Epidermal melanocyte (primary cell): ENCODE measurements at regions not wholly inside any gene's neighbourhood (a gene's known extent, or its start where the extent isn't known, plus 50 kb on each side); places are given as distances from the start of the nearest gene placed in this dataset.

Experiments used
- DNase-seq: peaks from one replicate; pipeline ENCODE4 v3.0.0; 2011; ENCODE audit warnings: low spot score; ENCODE audit not compliant: insufficient read length

DNA sequence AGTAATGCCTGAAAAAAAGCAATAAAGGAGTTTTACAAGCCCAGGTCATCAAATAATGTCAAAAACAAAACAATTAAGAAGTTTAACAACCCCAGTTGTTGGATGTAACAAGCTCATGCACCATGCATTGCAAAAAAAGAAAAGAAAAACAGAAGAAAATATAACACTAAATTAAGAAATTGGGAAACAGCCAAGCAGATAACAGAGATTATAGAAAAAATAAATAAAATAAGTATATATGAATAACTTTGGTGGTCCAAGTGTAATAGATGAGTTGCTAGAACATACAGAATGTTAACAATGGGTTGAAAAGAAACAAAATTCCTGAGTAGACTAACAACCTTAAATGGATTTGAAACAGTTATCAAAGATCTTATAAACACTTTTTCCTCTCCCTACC is 573.1 kb upstream of the SOX11 start:
- no peak for DNase-seq

GRCh38 chr2:5121121-5121520 is 571.1 kb upstream of the SOX11 start:
- no peak for DNase-seq

GRCh38 chr2:5121642-5122041 is 570.5 kb upstream of the SOX11 start:
- DNase-seq = no peak

GRCh38 chr2:5123582-5124196 is 568.5 kb upstream of the SOX11 start:
- no peak for DNase-seq

DNA sequence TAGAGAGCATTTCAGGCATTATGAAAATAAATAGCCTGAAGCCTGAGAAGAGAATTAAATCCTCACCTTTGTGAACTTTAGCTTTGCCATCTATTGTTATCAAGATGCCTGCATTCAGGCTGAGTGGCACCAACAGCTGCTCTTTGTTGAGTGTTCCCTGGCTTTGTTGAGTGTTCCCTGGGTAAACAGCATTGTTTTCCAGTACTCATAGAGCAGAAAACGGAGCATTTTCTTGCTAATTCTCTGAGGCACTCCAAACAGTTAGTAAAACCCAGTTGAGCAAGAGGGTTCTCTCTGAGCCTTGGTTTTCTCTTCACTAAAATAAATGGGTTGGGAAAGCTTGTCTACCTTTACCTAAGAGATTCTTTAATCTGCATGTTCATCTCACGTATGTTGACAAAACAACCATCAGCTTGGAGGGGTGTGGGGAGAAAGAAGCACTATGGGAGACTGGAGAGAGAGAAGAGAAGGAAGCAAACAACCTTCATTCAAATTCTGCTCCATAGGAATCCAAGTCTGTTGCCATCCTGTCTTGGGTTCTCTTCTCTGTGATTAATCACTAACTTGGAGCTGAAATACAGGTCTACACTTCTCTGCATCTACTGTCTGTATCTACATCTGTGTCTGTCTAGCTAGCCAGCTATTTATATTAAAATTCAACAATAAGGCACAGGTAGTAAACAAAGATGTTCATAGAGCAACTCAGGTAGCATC is 567.0 kb upstream of the SOX11 start:
- DNase-seq = no peak

DNA sequence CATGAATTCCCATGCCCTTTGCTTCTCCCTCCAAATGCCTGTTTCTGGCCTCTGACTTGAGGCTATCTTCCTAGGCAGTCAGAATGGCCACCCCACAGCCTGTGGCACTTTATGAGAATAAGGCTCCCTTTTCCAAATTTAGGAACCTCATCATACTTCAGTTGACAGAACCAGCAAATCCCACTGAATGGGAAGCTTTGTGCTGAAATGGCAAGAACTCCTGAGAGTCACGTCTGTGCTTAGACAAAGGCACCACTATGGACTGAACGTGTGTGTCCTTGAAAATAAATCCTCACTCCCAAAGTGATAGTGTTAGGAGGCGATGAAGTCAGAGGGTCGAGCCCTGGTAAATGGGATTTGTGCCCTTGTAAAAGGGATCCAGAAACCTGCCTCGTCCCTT is 559.9 kb upstream of the SOX11 start:
- DNase-seq = no peak

- DNase-seq = no peak
These were observed 551.8 kb upstream of the SOX11 start for GRCh38 chr2:5140347-5140746.

DNA sequence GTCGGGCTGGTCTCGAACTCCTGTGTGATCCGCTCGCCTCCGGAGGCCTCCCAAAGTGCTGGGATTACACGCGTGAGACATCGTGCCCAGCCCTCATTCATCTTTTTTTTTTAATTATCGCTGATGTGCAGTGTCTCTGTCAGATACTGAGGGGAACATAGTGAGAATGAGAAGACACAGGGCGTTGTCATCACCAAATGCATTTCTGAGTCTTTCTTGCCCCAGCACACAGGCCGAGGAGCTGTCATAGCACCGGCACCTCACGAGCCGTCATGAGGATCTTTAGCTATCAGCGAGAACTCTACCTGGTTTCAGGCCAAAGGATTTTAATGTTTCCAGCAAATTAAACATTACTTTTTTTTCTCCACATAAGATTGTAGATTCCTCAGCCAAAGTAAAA is 548.0 kb upstream of the SOX11 start:
- DNase-seq = no peak

DNA sequence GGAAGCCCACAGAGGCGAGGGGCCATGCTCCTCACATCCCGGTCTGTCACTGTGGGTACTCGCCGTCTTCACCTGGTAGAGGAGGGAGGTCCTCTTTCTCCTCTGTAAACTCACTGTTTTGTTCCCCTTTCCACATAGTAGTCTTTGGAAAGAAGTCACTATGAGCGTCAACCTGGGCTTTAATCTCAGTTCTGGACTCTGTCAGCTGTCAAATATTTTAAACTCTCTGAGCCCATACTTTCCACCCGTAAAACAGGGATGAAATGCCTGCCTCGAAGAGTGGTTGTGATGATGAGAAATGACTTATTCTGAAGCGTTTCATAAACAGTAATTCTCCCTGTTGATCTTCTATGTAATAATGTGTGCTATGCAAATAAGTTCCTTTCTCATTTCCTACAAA is 547.1 kb upstream of the SOX11 start:
- DNase-seq = no peak

DNA sequence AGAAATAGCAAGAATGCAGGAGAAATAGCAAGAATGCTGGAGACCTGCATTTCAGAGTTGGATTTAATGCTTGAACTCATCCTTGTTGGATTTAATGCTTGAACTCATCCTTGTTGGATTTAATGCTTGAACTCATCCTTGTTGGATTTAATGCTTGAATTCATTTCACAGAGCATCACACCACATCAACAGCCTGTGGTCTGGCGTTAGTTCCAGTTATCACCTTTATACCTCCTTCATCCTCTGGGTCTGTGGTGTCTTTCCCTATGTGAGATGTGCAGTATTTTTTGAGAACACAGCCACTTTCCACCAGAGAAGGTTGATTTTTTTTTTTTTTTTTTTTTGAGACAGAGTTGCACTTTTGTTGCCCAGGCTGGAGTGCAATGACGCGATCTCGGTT is 546.4 kb upstream of the SOX11 start:
- no peak for DNase-seq

GRCh38 chr2:5148392-5149085 is 543.6 kb upstream of the SOX11 start:
- no peak for DNase-seq

DNA sequence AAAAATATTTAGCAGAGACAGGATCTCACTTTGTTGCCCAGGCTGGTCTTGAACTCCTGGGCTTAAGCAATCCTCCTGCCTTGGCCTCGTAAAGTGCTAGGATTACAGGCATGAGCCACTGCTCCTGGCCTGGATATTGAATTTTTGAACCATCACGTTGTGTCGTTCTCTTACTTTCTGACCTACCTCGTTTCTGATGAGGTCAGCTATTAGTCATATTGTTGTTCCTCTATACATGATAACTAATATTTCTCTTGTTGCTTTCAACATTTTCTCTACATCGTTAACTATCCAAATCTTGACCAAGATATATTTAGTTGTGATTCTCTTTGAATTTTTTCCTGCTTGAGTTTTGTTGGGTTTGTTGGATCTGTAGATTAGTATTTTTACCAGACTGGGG is 541.3 kb upstream of the SOX11 start:
- no peak for DNase-seq

DNA sequence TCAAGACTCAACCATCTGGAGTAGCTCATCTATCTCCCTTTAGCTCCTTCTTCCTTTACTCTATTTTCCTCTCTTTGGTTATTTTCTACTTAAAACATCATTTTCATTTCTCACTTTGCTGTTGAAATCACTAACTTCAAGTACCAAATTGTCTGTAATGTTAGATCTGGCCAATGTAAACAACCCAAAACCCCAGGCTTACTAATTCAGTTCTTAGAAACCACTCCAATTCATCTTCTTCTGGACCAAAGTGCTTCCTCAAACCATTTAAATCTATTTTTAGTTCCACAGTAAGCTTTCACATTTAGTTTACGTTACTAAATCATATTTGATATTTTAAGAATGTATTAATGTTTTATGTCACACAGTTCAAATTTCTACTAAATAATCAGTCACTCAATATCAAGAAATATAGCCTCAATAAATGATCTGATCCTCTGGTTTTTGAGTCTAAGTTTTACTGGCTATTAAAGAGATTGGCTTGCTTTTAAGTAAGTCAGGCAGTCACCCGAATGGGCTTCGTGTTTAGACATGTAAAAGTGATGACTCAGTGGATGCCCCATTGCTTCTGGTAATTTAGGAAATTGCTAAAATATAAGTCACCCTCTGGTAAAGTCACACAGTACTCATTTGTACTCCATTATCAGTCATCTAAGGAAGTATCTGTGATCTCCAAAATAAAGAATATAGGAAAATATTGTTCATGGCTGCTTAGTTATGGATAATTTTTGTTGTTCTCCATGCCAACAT is 527.2 kb upstream of the SOX11 start:
- no peak for DNase-seq

GRCh38 chr2:5172923-5173322 is 519.3 kb upstream of the SOX11 start:
- no peak for DNase-seq

DNA sequence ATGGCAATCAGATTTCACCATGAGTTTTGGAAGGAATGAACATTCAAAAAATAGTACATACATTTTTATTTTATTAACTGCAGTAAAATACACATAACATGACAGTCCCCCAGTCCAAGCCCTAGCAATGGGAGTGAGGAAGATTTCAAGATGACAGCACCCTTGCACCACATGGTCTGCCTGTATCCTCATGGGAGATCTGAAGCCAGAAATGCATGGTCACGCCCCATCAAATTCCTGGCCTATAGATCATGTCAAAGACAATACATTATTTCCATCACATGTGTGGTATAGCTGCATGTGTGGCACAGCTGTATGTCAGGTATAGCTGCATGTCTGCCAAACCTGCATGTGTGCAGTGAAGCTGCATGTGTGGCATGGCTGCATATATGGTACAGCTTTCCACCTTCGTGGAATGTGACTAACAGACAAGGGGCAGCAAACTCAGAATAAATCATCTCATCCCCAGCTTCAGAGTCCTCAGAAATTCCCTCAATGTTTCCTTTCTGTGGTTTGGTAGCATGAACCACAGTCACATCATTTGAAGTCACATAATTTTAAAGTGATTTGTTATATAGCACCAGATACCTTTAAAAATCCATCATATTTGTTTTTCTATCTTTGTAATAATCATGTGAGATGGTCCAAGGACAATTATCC is 518.2 kb upstream of the SOX11 start:
- DNase-seq = no peak

- no peak for DNase-seq
These were observed 517.0 kb upstream of the SOX11 start for GRCh38 chr2:5175231-5175630.

DNA sequence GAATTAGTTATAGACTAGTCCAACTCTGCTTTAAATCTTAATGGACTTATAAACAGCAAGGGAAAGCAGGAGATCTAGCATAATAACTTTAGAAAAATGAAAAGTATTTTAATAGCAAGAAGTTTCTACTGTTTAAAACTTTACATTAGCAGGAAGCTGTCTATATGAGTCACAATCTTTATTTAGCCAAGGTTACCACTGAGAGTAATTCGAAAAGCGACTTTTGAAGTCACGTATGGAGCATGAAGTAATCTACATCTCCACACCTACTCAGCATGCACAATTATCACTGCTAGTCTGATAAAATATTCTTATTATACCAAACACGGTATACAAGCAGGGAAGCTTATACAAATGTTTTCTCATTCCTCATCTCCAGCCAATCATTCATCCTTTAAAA is 515.4 kb upstream of the SOX11 start:
- DNase-seq = no peak

DNA sequence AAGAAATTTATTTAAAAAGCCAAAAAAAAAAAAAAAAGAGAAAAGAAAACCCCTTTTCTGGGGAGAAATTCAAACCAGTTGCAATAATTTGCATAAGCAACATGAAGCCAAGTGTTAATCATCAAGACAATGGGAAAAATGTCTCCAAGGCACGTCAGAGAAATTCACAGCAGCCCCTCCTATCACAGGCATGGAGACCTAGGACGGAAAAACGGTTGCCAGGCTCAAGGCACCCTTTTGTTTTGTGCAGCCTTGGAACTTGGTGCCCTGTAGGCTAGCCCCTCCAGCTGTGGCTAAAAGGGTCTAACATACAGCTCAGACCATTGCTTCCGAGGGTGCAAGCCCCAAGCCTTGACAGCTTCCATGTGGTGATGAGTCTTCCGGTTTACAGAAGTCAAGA is 509.2 kb upstream of the SOX11 start:
- DNase-seq = no peak

- DNase-seq = no peak
These were observed 504.9 kb upstream of the SOX11 start for GRCh38 chr2:5187283-5187682.

DNA sequence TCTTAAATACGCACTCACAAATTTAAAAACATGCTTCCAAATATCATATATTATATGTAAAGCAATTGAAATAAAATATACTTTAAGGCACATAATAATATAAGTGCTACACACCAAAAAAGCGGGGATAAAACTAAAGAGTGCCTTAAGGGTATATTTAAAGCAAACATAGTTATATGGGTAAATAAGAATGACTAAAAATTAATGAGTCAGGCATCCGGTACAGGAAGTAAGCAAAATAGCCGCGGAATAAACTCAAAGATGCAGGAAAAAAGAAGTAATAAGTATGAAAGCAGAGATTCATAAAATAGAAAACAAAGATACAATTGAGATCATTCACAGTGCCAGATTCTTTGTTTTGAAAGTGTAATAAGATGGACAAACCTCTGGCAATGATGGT is 503.5 kb upstream of the SOX11 start:
- no peak for DNase-seq

DNA sequence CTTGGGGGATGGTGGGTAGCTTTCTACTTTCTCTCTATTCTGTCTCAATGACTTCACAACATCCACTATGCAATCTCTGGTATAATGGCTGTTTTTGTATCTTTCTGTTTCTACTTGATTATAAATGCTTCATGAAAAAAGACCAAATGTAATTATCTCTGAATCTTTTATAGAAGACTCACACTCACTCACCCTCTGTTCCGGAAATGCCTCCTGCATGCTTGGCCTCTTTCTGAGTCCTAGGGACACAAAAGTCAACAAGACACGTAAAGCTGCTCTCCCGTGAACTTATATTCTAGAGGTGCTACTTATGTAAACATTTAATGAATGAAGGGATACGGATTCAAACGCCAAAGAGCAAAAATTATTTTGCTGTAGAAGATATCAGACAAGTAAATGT is 502.2 kb upstream of the SOX11 start:
- no peak for DNase-seq

GRCh38 chr2:5195636-5196035 is 496.5 kb upstream of the SOX11 start:
- DNase-seq = no peak
